Psoas muscle (tissue), 7 donors: ENCODE measurements at regions not wholly inside any gene's neighbourhood (a gene's known extent, or its start where the extent isn't known, plus 50 kb on each side); places are given as distances from the start of the nearest gene placed in this dataset.

ENCODE experiments used
- ATAC-seq, 4 donors: fragments of 200-7000 bp; cut with Tn5 transposase; one replicate each; pipeline ENCODE4 v1.9.1; 2020; ENCODE audit warnings: moderate library complexity in 3 of 4, mild to moderate bottlenecking in 2 of 4
- DNase-seq, 2 donors: peaks; one replicate each; pipeline ENCODE4 v3.0.0-alpha.2; 2020
- H3K27ac ChIP-seq: fragments of 200-600 bp; one replicate; pipeline ENCODE4 v1.8.0; 2022
- H3K27me3 ChIP-seq, 3 donors: fragments of 200-600 bp in 1 of 3; one replicate each; pipeline versions ENCODE4 v1.6.1 to v1.8.0; 2013 to 2022; ENCODE audit warnings: low read length in 2 of 3, mild to moderate bottlenecking in 2 of 3, moderate library complexity in 1 of 3; ENCODE audit not compliant: insufficient read depth in 3 of 3
- H3K36me3 ChIP-seq, 2 donors: fragments of 200-600 bp in 1 of 2; one replicate each; pipeline versions ENCODE4 v1.6.1 to v1.8.0; 2013 to 2022; ENCODE audit warnings: low read depth in 1 of 2, mild to moderate bottlenecking in 1 of 2, moderate library complexity in 1 of 2; ENCODE audit not compliant: insufficient read depth in 1 of 2
- H3K4me1 ChIP-seq: fragments of 200-600 bp; one replicate; pipeline ENCODE4 v1.8.0; 2022
- H3K4me3 ChIP-seq: fragments of 200-600 bp; one replicate; pipeline ENCODE4 v1.8.0; 2022; ENCODE audit warnings: mild to moderate bottlenecking
- H3K9me3 ChIP-seq: fragments of 200-600 bp; one replicate; pipeline ENCODE4 v1.8.0; 2022
- WGBS, 3 donors: extraction: QIAGEN DNeasy Blood & Tissue Kit; methylation state at CpG; one replicate each; pipeline versions ENCODE4 v1.1.6 to v1.1.7; 2013; 5-methylcytosine and 5-hydroxymethylcytosine counted together
- intact Hi-C, 2 donors: fragments of 100-400 bp; cut with DNase I; formaldehyde crosslinking; loops; one replicate each; pipeline versions ENCODE4 v1.11.0 to v1.14.2; 2022
- TF ChIP-seq, protein P1 (sequence below): fragments of 200-600 bp; IDR thresholded peaks from one replicate; pipeline ENCODE4 v1.8.0; 2022; ENCODE audit warnings: antibody characterized with exemption
- donor health status: healthy with polysubstance abuse.
- donor health status: DM: no; HTN: no; CAD: no; lungs with moderate emphysema.
- donor health status: Bipolar disorder and iron deficiency.
- donor health status: healthy.
- donor health status: DM: yes; HTN: yes; CAD: no.
- donor health status: DM: no; HTN: no; CAD: no.
- donor health status: DM: yes; HTN: yes; CAD: no.

DNA sequence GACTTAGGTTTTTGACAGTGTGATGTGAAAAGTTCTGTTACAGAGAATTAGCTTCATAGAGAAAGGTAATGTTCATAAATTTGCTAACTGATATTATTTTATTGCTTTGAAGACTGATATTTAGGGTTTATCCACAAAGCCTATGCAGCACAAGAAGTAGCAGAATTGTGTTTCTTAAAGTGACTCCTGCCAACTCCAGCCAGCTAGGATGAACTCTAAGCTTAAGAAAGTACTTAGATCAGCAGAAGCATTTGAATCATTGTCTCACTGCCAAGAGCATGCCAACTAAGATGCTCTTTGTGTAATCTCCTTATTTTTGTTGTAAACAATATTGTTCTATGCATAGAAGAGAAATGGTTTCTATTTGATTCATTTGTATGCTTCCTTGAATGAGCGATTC lies 589.4 kb upstream of the ADGRL4 start:
- H3K27ac ChIP-seq, result no peak overlapping the region
- DNase-seq (no peak), ATAC-seq (no peak)
- H3K4me3 ChIP-seq, result no peak overlapping the region
- no peaks in the 10 kb centered on the region for H3K27me3 ChIP-seq
- TF ChIP-seq, protein P1, sequence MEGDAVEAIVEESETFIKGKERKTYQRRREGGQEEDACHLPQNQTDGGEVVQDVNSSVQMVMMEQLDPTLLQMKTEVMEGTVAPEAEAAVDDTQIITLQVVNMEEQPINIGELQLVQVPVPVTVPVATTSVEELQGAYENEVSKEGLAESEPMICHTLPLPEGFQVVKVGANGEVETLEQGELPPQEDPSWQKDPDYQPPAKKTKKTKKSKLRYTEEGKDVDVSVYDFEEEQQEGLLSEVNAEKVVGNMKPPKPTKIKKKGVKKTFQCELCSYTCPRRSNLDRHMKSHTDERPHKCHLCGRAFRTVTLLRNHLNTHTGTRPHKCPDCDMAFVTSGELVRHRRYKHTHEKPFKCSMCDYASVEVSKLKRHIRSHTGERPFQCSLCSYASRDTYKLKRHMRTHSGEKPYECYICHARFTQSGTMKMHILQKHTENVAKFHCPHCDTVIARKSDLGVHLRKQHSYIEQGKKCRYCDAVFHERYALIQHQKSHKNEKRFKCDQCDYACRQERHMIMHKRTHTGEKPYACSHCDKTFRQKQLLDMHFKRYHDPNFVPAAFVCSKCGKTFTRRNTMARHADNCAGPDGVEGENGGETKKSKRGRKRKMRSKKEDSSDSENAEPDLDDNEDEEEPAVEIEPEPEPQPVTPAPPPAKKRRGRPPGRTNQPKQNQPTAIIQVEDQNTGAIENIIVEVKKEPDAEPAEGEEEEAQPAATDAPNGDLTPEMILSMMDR, result no peak
- H3K36me3 ChIP-seq, result no peaks in the 10 kb centered on the region
- H3K9me3 ChIP-seq, result no peaks in the 10 kb centered on the region
- H3K4me1 ChIP-seq, result no peaks in the 10 kb centered on the region
- 96 to 100% (median 97%) methylated on average over 1 of the region's 1 CpG for WGBS, 3 donors
- intact Hi-C loops, result no loop called here

DNA sequence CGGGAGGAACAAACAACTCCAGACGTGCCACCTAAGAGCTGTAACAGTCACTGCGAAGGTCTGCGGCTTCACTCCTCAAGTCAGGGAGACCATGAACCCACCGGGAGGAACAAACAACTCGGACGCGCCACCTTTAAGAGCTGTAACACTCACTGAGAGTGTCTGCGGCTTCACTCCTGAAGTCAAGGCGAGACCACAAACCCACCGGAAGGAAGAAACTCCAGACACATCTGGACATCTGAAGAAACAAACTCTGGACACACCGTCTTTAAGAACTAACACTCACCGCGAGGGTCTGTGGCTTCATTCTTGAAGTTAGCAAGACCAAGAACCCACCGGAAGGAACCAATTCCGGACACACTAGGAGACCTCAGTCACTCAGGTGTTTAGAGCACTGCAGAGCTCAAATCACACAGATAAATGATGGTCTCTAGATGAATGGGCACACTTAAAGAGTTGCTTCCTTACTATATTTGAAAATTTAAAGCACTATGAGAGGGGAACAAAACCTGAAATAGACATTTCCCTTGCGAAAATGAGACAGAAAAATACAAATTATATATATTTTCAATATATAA lies 587.7 kb upstream of the ADGRL4 start:
- Histone ChIP-seq H3K4me1 (no peaks in the 10 kb centered on the region), H3K4me3 (no peak overlapping the region), H3K27me3 (no peaks in the 10 kb centered on the region), H3K9me3 (no peaks in the 10 kb centered on the region), H3K36me3 (no peaks in the 10 kb centered on the region), H3K27ac (no peak overlapping the region)
- no peak for DNase-seq
- ATAC-seq, result no peak
- TF ChIP-seq, protein P1, result no peak
- intact Hi-C loops, result no loop called here
- WGBS, 3 donors, result 85 to 90% (median 90%) methylated on average over 17 of the region's 17 CpGs

DNA sequence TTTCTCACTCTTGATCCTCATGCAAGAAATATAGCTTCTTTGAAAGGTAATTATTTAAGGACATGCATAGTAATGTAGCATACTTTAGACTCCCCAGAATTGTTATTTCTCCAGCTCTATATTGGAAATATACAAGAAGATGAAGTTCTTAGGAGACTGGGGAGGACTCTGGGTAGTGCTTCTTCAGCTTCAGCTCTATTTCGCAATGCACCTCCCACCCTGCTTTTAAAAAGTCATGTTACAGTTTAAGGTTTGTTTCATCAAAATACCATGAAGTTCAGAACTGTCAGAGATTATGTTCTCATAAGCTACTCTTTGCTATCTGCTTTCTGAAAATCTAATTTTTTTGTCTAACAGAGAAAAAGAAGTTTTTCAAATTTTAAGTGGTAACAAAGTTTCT lies 586.2 kb upstream of the ADGRL4 start:
- WGBS, 3 donors, result 88 to 93% (median 91%) methylated on average over 1 of the region's 1 CpG
- no peaks in the 10 kb centered on the region for H3K4me1 ChIP-seq
- H3K36me3 ChIP-seq, result no peaks in the 10 kb centered on the region
- ATAC-seq (no peak), DNase-seq (no peak)
- no peak overlapping the region for H3K27ac ChIP-seq
- no peaks in the 10 kb centered on the region for H3K9me3 ChIP-seq
- H3K27me3 ChIP-seq, result no peaks in the 10 kb centered on the region
- H3K4me3 ChIP-seq, result no peak overlapping the region
- intact Hi-C loops, result no loop called here
- TF ChIP-seq, protein P1, result no peak

DNA sequence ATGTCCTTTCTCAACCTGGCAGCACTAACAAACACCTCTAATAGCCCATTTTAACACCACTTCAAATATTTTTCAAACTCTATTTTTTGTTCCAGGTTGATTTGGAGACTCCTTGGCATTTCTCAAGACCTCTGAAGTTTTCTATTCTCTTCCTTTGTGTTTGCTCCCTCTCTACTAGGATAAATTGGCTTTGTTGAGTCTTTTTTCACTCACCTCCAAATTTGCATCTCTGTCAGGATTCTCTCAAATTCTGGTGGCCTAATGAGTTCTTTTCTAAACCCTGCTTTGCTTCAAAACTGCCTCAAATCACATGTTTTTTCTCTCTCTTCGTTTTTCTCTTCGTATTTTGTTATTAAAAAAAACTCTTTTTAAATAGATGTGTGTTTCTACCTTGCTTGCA lies 582.2 kb upstream of the ADGRL4 start:
- ATAC-seq (no peak), DNase-seq (no peak)
- intact Hi-C loops, result no loop called here
- no peaks in the 10 kb centered on the region for H3K9me3 ChIP-seq
- TF ChIP-seq, protein P1, result no peak
- H3K4me1 ChIP-seq, result no peaks in the 10 kb centered on the region
- H3K27me3 ChIP-seq, result no peaks in the 10 kb centered on the region
- H3K36me3 ChIP-seq, result no peaks in the 10 kb centered on the region
- WGBS, 3 donors, result 73 to 81% (median 77%) methylated on average over 2 of the region's 2 CpGs
- no peak overlapping the region for H3K27ac ChIP-seq
- H3K4me3 ChIP-seq, result no peak overlapping the region

DNA sequence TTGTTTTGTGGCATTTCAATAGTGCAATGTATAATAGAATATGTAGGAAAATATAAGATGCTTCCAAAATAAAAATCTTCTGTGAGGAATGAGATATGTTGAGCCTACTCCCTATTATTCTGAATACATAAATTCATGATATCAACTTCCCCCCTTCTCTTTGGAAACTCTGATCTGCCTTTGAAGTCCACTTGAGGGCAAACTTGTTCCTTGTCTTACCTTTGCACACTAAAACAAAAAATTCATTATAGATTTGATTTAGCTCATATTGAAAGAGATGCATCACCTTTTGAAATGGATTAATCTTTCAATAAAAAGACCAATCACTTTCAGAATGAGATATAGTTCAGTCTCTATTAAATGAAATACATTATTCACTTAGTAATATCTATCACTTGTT lies 580.7 kb upstream of the ADGRL4 start:
- no peaks in the 10 kb centered on the region for H3K9me3 ChIP-seq
- no peak overlapping the region for H3K4me3 ChIP-seq
- intact Hi-C loops, result no loop called here
- DNase-seq (no peak), ATAC-seq (no peak)
- H3K27ac ChIP-seq, result no peak overlapping the region
- no peaks in the 10 kb centered on the region for H3K36me3 ChIP-seq
- H3K27me3 ChIP-seq, result no peaks in the 10 kb centered on the region
- TF ChIP-seq, protein P1, result no peak
- no peaks in the 10 kb centered on the region for H3K4me1 ChIP-seq
